ENCODE measurements at regions not wholly inside any gene's neighbourhood (a gene's known extent, or its start where the extent isn't known, plus 50 kb on each side); places are given as distances from the start of the nearest gene placed in this dataset.
A peak's percentile ranks its signal among the peaks of the same experiment; 100 is the strongest.

GRCh38 chr6:62889240-62889639 is 322.0 kb upstream of the FKBP1C start:
- TF ChIP-seq, protein P1, sequence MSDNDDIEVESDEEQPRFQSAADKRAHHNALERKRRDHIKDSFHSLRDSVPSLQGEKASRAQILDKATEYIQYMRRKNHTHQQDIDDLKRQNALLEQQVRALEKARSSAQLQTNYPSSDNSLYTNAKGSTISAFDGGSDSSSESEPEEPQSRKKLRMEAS (IDR thresholded peaks at IDR 0.05), result no peak
- TF ChIP-seq FOXM1 (IDR thresholded peaks at IDR 0.05; ENCODE audit: borderline replicate concordance, low read depth) (no peak), CEBPB (IDR thresholded peaks at IDR 0.05) (no peak), EGR1 (IDR thresholded peaks at IDR 0.05) (no peak), RAD21 (IDR thresholded peaks at IDR 0.05; ENCODE audit: low read depth) (no peak), CREB1 (IDR thresholded peaks at IDR 0.05; ENCODE audit: low read depth) (no peak), ZBTB7A (IDR thresholded peaks at IDR 0.05; ENCODE audit: low read depth) (no peak), YY1 (IDR thresholded peaks at IDR 0.05; ENCODE audit: low read depth) (no peak)

GRCh38 chr6:62891065-62891647 is 320.1 kb upstream of the FKBP1C start:
- no peak for TF ChIP-seq NFIC (IDR thresholded peaks at IDR 0.05)
- TF ChIP-seq RAD21 (IDR thresholded peaks at IDR 0.05; ENCODE audit: low read depth), result peak; percentile 38

DNA sequence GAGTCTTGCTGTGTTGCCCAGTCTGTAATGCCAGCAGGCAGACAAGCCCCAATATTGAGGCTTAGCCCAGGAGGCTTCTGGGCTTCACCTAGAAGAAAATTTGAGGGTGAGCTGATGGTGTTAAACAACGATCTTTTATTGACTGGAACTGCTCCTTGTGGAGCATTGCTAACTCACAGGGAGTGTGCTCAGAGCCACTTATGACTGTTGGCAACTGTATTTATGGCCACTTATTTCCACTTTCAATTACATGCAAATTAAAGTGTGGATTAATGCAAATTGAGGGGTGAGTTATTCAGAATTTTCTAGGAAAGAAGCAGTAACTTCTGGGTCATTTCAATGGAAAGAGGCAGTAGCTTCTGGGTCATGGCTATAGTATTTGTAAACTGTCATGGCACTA is 317.2 kb upstream of the FKBP1C start:
- no peak for TF ChIP-seq ZBTB7A (IDR thresholded peaks at IDR 0.05; ENCODE audit: low read depth)
- TF ChIP-seq CREB1 (IDR thresholded peaks at IDR 0.05; ENCODE audit: low read depth), result no peak
- TF ChIP-seq CEBPB (IDR thresholded peaks at IDR 0.05), result no peak
- no peak for TF ChIP-seq NFIC (IDR thresholded peaks at IDR 0.05)

- TF ChIP-seq EGR1 (IDR thresholded peaks at IDR 0.05) (no peak), NFIC (IDR thresholded peaks at IDR 0.05) (no peak), TCF12 (IDR thresholded peaks at IDR 0.05; ENCODE audit: low read depth) (no peak), TEAD4 (IDR thresholded peaks at IDR 0.05) (no peak), EP300 (IDR thresholded peaks at IDR 0.05; ENCODE audit: borderline replicate concordance) (no peak)
Measured at GRCh38 chr6:62903266-62903665, 308.0 kb upstream of the FKBP1C start.

DNA sequence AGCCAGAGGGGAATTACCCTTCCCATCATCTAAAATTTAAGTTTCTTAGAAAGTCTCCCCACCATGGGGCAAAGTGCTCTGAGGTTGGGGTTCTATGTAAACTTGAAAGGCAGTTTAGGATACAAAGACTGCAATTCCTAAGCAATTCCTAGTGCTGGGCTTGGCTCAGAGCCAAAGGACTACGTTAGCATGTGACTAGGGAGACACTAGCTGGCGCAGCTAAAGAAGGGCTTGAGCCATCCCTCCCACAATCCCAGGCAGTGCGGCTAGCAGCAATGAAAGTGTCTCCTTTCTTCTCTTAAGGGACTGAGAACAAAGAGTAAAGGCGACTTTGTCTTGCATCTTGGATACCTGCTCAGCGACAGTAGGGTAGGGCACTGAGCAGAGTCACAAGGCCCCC is 306.6 kb upstream of the FKBP1C start:
- no peak for TF ChIP-seq EP300 (IDR thresholded peaks at IDR 0.05; ENCODE audit: borderline replicate concordance)
- no peak for TF ChIP-seq CREB1 (IDR thresholded peaks at IDR 0.05; ENCODE audit: low read depth)
- no peak for TF ChIP-seq ZBTB7A (IDR thresholded peaks at IDR 0.05; ENCODE audit: low read depth)
- TF ChIP-seq REST (IDR thresholded peaks at IDR 0.05; ENCODE audit: low read depth), result no peak
- TF ChIP-seq, protein P1 (IDR thresholded peaks at IDR 0.05), result no peak
- no peak for TF ChIP-seq TEAD4 (IDR thresholded peaks at IDR 0.05)
- TF ChIP-seq EGR1 (IDR thresholded peaks at IDR 0.05), result no peak
- TF ChIP-seq RAD21 (IDR thresholded peaks at IDR 0.05; ENCODE audit: low read depth), result no peak
- TF ChIP-seq USF1 (IDR thresholded peaks at IDR 0.05), result no peak
- TF ChIP-seq NFIC (IDR thresholded peaks at IDR 0.05), result no peak
- no peak for TF ChIP-seq TCF12 (IDR thresholded peaks at IDR 0.05; ENCODE audit: low read depth)
- TF ChIP-seq CEBPB (IDR thresholded peaks at IDR 0.05), result no peak

DNA sequence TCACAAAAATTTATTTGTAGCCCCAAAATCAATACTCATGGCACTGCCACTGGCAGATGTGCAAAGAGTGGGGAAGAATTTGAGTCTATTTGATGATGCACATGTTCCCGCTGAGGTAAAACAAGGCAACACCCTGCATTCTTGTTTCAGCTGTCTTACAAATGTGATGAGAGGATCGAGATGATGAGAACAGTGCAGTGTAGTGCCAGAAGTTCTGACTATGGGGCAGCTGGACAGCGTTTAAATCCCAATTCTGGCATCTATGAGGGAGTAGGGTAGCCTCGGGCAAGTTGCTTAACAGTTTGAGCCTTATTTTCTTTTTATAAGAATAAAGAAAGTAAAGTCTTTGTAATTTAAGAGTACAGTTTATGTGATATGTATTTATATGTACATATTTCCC is 296.7 kb upstream of the FKBP1C start:
- TF ChIP-seq CEBPB (IDR thresholded peaks at IDR 0.05) (no peak), NFIC (IDR thresholded peaks at IDR 0.05) (no peak), TCF12 (IDR thresholded peaks at IDR 0.05; ENCODE audit: low read depth) (no peak), EP300 (IDR thresholded peaks at IDR 0.05; ENCODE audit: borderline replicate concordance) (no peak), EGR1 (IDR thresholded peaks at IDR 0.05) (no peak), FOXM1 (IDR thresholded peaks at IDR 0.05; ENCODE audit: borderline replicate concordance, low read depth) (no peak), REST (IDR thresholded peaks at IDR 0.05; ENCODE audit: low read depth) (no peak), TAF1 (IDR thresholded peaks at IDR 0.05; ENCODE audit: low read depth) (no peak), RAD21 (IDR thresholded peaks at IDR 0.05; ENCODE audit: low read depth) (no peak), ZBTB7A (IDR thresholded peaks at IDR 0.05; ENCODE audit: low read depth) (no peak), YY1 (IDR thresholded peaks at IDR 0.05; ENCODE audit: low read depth) (no peak), USF1 (IDR thresholded peaks at IDR 0.05) (no peak), CREB1 (IDR thresholded peaks at IDR 0.05; ENCODE audit: low read depth) (no peak), TEAD4 (IDR thresholded peaks at IDR 0.05) (no peak)
- TF ChIP-seq, protein P1 (IDR thresholded peaks at IDR 0.05), result no peak
